HG03039 (cell line): ENCODE measurements at regions not wholly inside any gene's neighbourhood (a gene's known extent, or its start where the extent isn't known, plus 50 kb on each side); places are given as distances from the start of the nearest gene placed in this dataset.
"Not testable (repeated sequence)": the region's sequence is repeated elsewhere in the genome, so short reads cannot be mapped to it uniquely, and the experiment has no call there.

Experiments
- ATAC-seq: cut with Tn5 transposase; IDR thresholded peaks from one replicate; pipeline ENCODE4 v1.9.1; 2021; ENCODE audit warnings: mild to moderate bottlenecking, moderate library complexity; ENCODE audit not compliant: unreplicated experiment

- no peak for ATAC-seq
These were observed 70.4 kb downstream of the TDRD15 start for GRCh38 chr2:21194147-21194546.

- no peak for ATAC-seq
These were observed 71.1 kb downstream of the TDRD15 start for GRCh38 chr2:21194858-21195271.

- no peak for ATAC-seq
These were observed 71.6 kb downstream of the TDRD15 start for GRCh38 chr2:21195326-21195725.

- no peak for ATAC-seq
These were observed 74.9 kb downstream of the TDRD15 start for GRCh38 chr2:21198637-21199036.

GRCh38 chr2:21203976-21204375 lies 80.2 kb downstream of the TDRD15 start:
- ATAC-seq = no peak

- ATAC-seq = not testable (repeated sequence)
These were observed 90.3 kb downstream of the TDRD15 start for GRCh38 chr2:21214085-21214484.

GRCh38 chr2:21217442-21217841 lies 93.7 kb downstream of the TDRD15 start:
- no peak for ATAC-seq

GRCh38 chr2:21220930-21221329 lies 97.2 kb downstream of the TDRD15 start:
- no peak for ATAC-seq

- no peak for ATAC-seq
These were observed 99.8 kb downstream of the TDRD15 start for GRCh38 chr2:21223618-21224017.

- ATAC-seq = no peak
These were observed 104.5 kb downstream of the TDRD15 start for GRCh38 chr2:21228041-21228895.

- no peak for ATAC-seq
These were observed 105.5 kb downstream of the TDRD15 start for GRCh38 chr2:21229302-21229701.

GRCh38 chr2:21230140-21230539 lies 106.4 kb downstream of the TDRD15 start:
- no peak for ATAC-seq

- ATAC-seq = no peak
These were observed 108.2 kb downstream of the TDRD15 start for GRCh38 chr2:21231985-21232384.

GRCh38 chr2:21233194-21233593 lies 109.4 kb downstream of the TDRD15 start:
- no peak for ATAC-seq

GRCh38 chr2:21234001-21234400 lies 110.2 kb downstream of the TDRD15 start:
- no peak for ATAC-seq

- no peak for ATAC-seq
These were observed 110.8 kb downstream of the TDRD15 start for GRCh38 chr2:21234464-21235120.

GRCh38 chr2:21239749-21240148 lies 116.0 kb downstream of the TDRD15 start:
- ATAC-seq = not testable (repeated sequence)

GRCh38 chr2:21244161-21244560 lies 120.4 kb downstream of the TDRD15 start:
- no peak for ATAC-seq

GRCh38 chr2:21245565-21245964 lies 121.8 kb downstream of the TDRD15 start:
- no peak for ATAC-seq

- no peak for ATAC-seq
These were observed 125.6 kb downstream of the TDRD15 start for GRCh38 chr2:21249367-21249766.

GRCh38 chr2:21250673-21251072 lies 126.9 kb downstream of the TDRD15 start:
- no peak for ATAC-seq
